Thoracic aorta (tissue), 2 donors: ENCODE measurements at regions not wholly inside any gene's neighbourhood (a gene's known extent, or its start where the extent isn't known, plus 50 kb on each side); places are given as distances from the start of the nearest gene placed in this dataset.

Experiments used
- ATAC-seq: fragments of 150-250 bp; one replicate; pipeline ENCODE4 v1.8.0; 2017; ENCODE audit warnings: low read depth; ENCODE audit not compliant: insufficient number of reproducible peaks, low FRiP score
- DNase-seq: peaks from one replicate; pipeline ENCODE4 v3.0.0-alpha.2; 2020; ENCODE audit warnings: low spot score
- H3K27ac ChIP-seq, 2 donors: fragments of 200-600 bp; sonication (generic); 1 replicate in 1 of 2; 2 replicates in 1 of 2; pipeline ENCODE4 v1.5.1; 2016; ENCODE audit warnings: mild to moderate bottlenecking in 2 of 2, moderate library complexity in 2 of 2
- H3K27me3 ChIP-seq: fragments of 200-600 bp; sonication (generic); replicated peaks from 2 replicates; pipeline ENCODE4 v1.6.0; 2016; ENCODE audit warnings: mild to moderate bottlenecking; ENCODE audit not compliant: insufficient read depth
- H3K36me3 ChIP-seq: fragments of 200-600 bp; sonication (generic); one replicate; pipeline ENCODE4 v1.5.1; 2016
- H3K4me1 ChIP-seq, 2 donors: fragments of 200-600 bp; sonication (generic); 1 replicate in 1 of 2; 2 replicates in 1 of 2; pipeline versions ENCODE4 v1.5.1 to v1.6.0; 2016; ENCODE audit warnings: low read depth in 2 of 2, mild to moderate bottlenecking in 1 of 2; ENCODE audit not compliant: control insufficient read depth in 1 of 2
- H3K4me3 ChIP-seq: fragments of 200-600 bp; sonication (generic); 2 replicates; pipeline ENCODE4 v1.5.1; 2016; ENCODE audit warnings: mild to moderate bottlenecking
- H3K9me3 ChIP-seq: fragments of 200-600 bp; sonication (generic); 2 replicates; pipeline ENCODE4 v1.5.1; 2016
- CTCF ChIP-seq: fragments of 200-600 bp; sonication (generic); IDR thresholded peaks from one replicate; pipeline ENCODE4 v1.5.1; 2019; ENCODE audit warnings: antibody characterized with exemption

DNA sequence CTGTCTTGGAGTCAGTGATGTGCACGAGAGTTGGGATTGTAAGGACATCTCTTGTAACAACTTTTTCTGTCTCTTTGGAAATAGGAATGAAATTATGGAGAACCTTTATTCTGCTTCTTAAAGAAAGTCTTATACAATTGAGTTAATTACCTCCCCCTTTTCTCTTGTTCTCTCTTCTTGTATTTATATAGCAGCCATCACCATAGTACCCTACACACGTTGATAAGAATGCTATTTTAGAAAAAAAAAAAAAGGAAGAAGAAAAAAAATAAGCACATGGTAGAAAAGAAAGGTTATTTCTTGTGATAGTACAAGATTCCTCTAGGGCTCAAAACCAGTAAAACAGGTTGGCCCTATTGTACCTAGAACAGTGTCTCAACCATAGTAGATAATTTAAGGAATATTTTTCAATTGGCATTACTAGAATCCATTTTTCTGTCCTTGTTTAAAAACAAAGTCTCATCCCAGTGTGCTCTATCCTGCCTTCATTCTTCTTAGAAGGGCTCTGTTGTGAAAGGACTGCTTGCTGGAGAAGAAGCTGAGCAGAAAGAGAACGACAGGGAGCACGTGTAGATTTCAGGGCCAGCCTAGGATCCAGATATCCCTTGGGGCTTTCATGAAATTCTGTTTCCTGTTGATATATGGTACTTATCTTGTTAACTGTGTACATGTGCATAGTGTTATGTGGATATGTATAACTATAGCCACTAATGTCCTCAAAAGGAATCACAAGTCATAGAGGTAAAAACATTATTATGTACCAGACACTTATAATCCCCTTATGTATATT, 392.3 kb upstream of the MEF2C start:
- ATAC-seq, result no peak
- no peaks in the 10 kb centered on the region for H3K36me3 ChIP-seq
- no peak overlapping the region for H3K4me3 ChIP-seq
- H3K4me1 ChIP-seq, result peaks cover 6 to 13% of the 10 kb centered on the region in 2 donors
- H3K27ac ChIP-seq, result no peak overlapping the region
- no peak for TF ChIP-seq CTCF
- no peaks in the 10 kb centered on the region for H3K27me3 ChIP-seq
- no peak for DNase-seq
- no peaks in the 10 kb centered on the region for H3K9me3 ChIP-seq

- H3K4me1 ChIP-seq, result peaks cover 6 to 13% of the 10 kb centered on the region in 2 donors
- DNase-seq (no peak), ATAC-seq (no peak)
- no peak overlapping the region for H3K4me3 ChIP-seq
- H3K27me3 ChIP-seq, result no peaks in the 10 kb centered on the region
- no peak for TF ChIP-seq CTCF
- H3K27ac ChIP-seq, result no peak overlapping the region
- H3K9me3 ChIP-seq, result no peaks in the 10 kb centered on the region
- no peaks in the 10 kb centered on the region for H3K36me3 ChIP-seq
These were observed 390.3 kb upstream of the MEF2C start for GRCh38 chr5:89273289-89273688.

DNA sequence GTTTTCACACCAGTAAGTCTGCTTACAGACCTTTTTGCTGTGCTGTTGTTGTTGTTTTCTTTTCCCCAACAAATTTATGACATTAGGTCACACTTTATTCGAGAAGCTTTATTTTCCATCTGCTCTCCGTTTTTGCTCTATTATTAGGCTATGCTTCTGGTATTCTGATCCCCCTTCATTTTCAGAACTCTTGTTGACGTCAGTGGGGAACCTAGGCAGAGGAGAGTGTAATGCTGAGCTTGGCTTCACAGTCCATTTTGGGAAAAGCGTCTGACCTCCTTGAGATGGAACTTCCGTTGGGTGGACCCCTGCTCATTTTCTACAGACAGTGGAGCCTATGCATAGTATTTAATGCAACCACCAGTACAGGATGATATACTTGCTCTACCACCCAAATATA, 387.9 kb upstream of the MEF2C start:
- no peak for TF ChIP-seq CTCF
- no peak for DNase-seq
- H3K36me3 ChIP-seq, result no peaks in the 10 kb centered on the region
- no peak for ATAC-seq
- H3K9me3 ChIP-seq, result no peaks in the 10 kb centered on the region
- H3K4me3 ChIP-seq, result no peak overlapping the region
- H3K27me3 ChIP-seq, result no peaks in the 10 kb centered on the region
- no peak overlapping the region for H3K27ac ChIP-seq
- no peaks in the 10 kb centered on the region for H3K4me1 ChIP-seq

GRCh38 chr5:89269721-89270120, 386.7 kb upstream of the MEF2C start:
- no peaks in the 10 kb centered on the region for H3K27me3 ChIP-seq
- H3K27ac ChIP-seq, result no peak overlapping the region
- no peaks in the 10 kb centered on the region for H3K9me3 ChIP-seq
- ATAC-seq, result no peak
- no peaks in the 10 kb centered on the region for H3K36me3 ChIP-seq
- DNase-seq, result no peak
- H3K4me3 ChIP-seq, result no peak overlapping the region
- H3K4me1 ChIP-seq, result no peaks in the 10 kb centered on the region
- no peak for TF ChIP-seq CTCF

DNA sequence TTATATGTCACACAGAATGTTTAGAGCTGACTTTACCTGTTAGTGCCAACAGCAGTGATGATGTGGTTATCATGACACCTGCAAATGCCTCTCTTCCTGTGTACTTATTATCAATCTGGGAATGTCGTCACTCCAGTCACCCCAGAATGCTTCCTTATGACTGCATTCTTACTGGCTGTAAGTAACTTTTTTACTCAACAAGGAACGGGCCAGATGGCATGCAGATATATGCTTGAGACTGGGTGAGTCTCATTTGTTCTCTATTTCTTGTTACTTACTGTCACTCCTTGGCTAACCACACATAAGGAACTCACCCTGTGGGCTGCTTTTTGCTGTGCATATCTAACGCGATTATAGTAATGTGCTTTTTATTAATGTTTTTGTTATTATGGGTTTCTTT, 385.5 kb upstream of the MEF2C start:
- no peak overlapping the region for H3K4me3 ChIP-seq
- no peaks in the 10 kb centered on the region for H3K4me1 ChIP-seq
- no peak overlapping the region for H3K27ac ChIP-seq
- DNase-seq, result no peak
- H3K36me3 ChIP-seq, result no peaks in the 10 kb centered on the region
- no peaks in the 10 kb centered on the region for H3K9me3 ChIP-seq
- H3K27me3 ChIP-seq, result no peaks in the 10 kb centered on the region
- ATAC-seq, result no peak
- no peak for TF ChIP-seq CTCF
